NCI-H748 (cell line): ENCODE measurements at regions not wholly inside any gene's neighbourhood (a gene's known extent, or its start where the extent isn't known, plus 50 kb on each side); places are given as distances from the start of the nearest gene placed in this dataset.

Experiments
- DNase-seq: peaks from one replicate; lab custom pipeline; 2025; ENCODE audit not compliant: unreplicated experiment; lab: John Stamatoyannopoulos, UW

GRCh38 chr2:223511168-223511567, 91.0 kb downstream of the SCG2 start:
- DNase-seq = no peak

- DNase-seq = no peak
Measured at GRCh38 chr2:223513771-223514455, 88.2 kb downstream of the SCG2 start.

- DNase-seq = no peak
Measured at GRCh38 chr2:223519471-223519870, 82.7 kb downstream of the SCG2 start.

- no peak for DNase-seq
Measured at GRCh38 chr2:223522796-223523195, 79.4 kb downstream of the SCG2 start.

- DNase-seq = no peak
Measured at GRCh38 chr2:223523551-223524001, 78.6 kb downstream of the SCG2 start.

- DNase-seq = no peak
Measured at GRCh38 chr2:223524066-223524465, 78.1 kb downstream of the SCG2 start.

- DNase-seq = peak; percentile 8
Measured at GRCh38 chr2:223526106-223526505, 76.1 kb downstream of the SCG2 start.

GRCh38 chr2:223528036-223528435, 74.1 kb downstream of the SCG2 start:
- DNase-seq = no peak

- no peak for DNase-seq
Measured at GRCh38 chr2:223529696-223530095, 72.5 kb downstream of the SCG2 start.

GRCh38 chr2:223530811-223531210, 71.3 kb downstream of the SCG2 start:
- no peak for DNase-seq

GRCh38 chr2:223532161-223532560, 70.0 kb downstream of the SCG2 start:
- no peak for DNase-seq

- DNase-seq = no peak
Measured at GRCh38 chr2:223532712-223533111, 69.4 kb downstream of the SCG2 start.

GRCh38 chr2:223536546-223536945, 65.6 kb downstream of the SCG2 start:
- DNase-seq = peak; percentile 22

GRCh38 chr2:223537115-223537514, 65.0 kb downstream of the SCG2 start:
- no peak for DNase-seq

- peak; percentile 97 for DNase-seq
Measured at GRCh38 chr2:223537651-223538601, 64.2 kb downstream of the SCG2 start.

GRCh38 chr2:223538920-223539440, 63.2 kb downstream of the SCG2 start:
- DNase-seq = peak; percentile 98

GRCh38 chr2:223541546-223541945, 60.6 kb downstream of the SCG2 start:
- peak; percentile 28 for DNase-seq

- peak; percentile 89 for DNase-seq
Measured at GRCh38 chr2:223542501-223542900, 59.7 kb downstream of the SCG2 start.

GRCh38 chr2:223545406-223545805, 56.8 kb downstream of the SCG2 start:
- DNase-seq = no peak

GRCh38 chr2:223545830-223546229, 56.3 kb downstream of the SCG2 start:
- peak; percentile 50 for DNase-seq
